Endothelial cell of umbilical vein (primary cell): ENCODE measurements at regions not wholly inside any gene's neighbourhood (a gene's known extent, or its start where the extent isn't known, plus 50 kb on each side); places are given as distances from the start of the nearest gene placed in this dataset.
A peak's percentile ranks its signal among the peaks of the same experiment; 100 is the strongest.

Source experiments
- BruUV-seq: library from RNA; stranded (reverse); fragments of 400-500 nt; replicated peaks from 2 replicates; lab custom pipeline; 2021; lab: Mats Ljungman, UMichigan
- CTCF ChIA-PET: fragments of 300-600, 350-600 bp; sonication (Branson Sonifier 250); formaldehyde crosslinking; loops from one replicate; lab custom pipeline; 2021; ENCODE audit warnings: antibody characterized with exemption, inconsistent platforms; lab: Charles Lee
- POLR2A ChIA-PET: fragments of 300-600, 350-600 bp; sonication (Branson Sonifier 250); formaldehyde crosslinking; loops from one replicate; lab custom pipeline; 2021; ENCODE audit warnings: antibody characterized with exemption, inconsistent platforms; lab: Charles Lee
- DNase-seq: peaks from one replicate; pipeline ENCODE4 v3.0.0-alpha.2; 2011; ENCODE audit warnings: low read depth, low spot score
- FAIRE-seq: peaks from 2 replicates; lab custom pipeline; 2011; peaks lifted over from hg19 to GRCh38; lab: Jason Lieb, UNC
- H2AFZ ChIP-seq: 2 replicates; pipeline ENCODE4 v1.6.0; 2012; ENCODE audit warnings: low read depth, low read length, control low read depth, inconsistent platforms
- H3K27ac ChIP-seq: 2 replicates; pipeline ENCODE4 v1.5.1; 2011; ENCODE audit warnings: low read depth, mild to moderate bottlenecking, control low read depth, low read length, moderate library complexity; ENCODE audit not compliant: insufficient read depth
- H3K27me3 ChIP-seq, 2 experiments: 2 replicates each; pipeline versions ENCODE4 v1.6.0 to v1.6.1; 2011; ENCODE audit warnings: low read length in 2 of 2, mixed read lengths in 1 of 2; ENCODE audit not compliant: control insufficient read depth in 2 of 2, insufficient read depth in 2 of 2
- H3K36me3 ChIP-seq, 2 experiments: 2 replicates in 1 of 2; 3 replicates in 1 of 2; pipeline ENCODE4 v1.5.1; 2011; ENCODE audit warnings: low read length in 2 of 2, mild to moderate bottlenecking in 1 of 2, moderate library complexity in 1 of 2; ENCODE audit not compliant: control insufficient read depth in 2 of 2, insufficient read depth in 2 of 2; ENCODE audit errors: extremely low read depth in 1 of 2
- H3K4me1 ChIP-seq: 3 replicates; pipeline ENCODE4 v1.5.1; 2011; ENCODE audit warnings: mild to moderate bottlenecking, low read length; ENCODE audit not compliant: control insufficient read depth, insufficient read depth; ENCODE audit errors: extremely low read depth
- H3K4me2 ChIP-seq: 2 replicates; pipeline ENCODE4 v1.6.1; 2011; ENCODE audit warnings: low read length, control low read depth, mixed read lengths; ENCODE audit not compliant: insufficient read depth
- H3K4me3 ChIP-seq, 3 experiments: fragments of 200-600 bp in 1 of 3; sonication (generic), shearing (Covaris generic) in 1 of 3; replicated peaks in 1 of 3; 2 replicates each; pipeline ENCODE4 v1.5.1; 2011 to 2016; ENCODE audit warnings: control low read depth in 3 of 3, low read length in 3 of 3, mild to moderate bottlenecking in 2 of 3, inconsistent platforms in 1 of 3, low read depth in 1 of 3, moderate library complexity in 1 of 3; ENCODE audit not compliant: insufficient read depth in 1 of 3
- H3K79me2 ChIP-seq: 2 replicates; pipeline ENCODE4 v1.6.0; 2012; ENCODE audit warnings: low read length, inconsistent platforms; ENCODE audit not compliant: control insufficient read depth, insufficient read depth
- H3K9ac ChIP-seq: replicated peaks from 2 replicates; pipeline ENCODE3; 2011; ENCODE audit warnings: low read length, control low read depth; ENCODE audit not compliant: insufficient read depth; ENCODE audit errors: extremely low read depth
- H3K9me1 ChIP-seq: replicated peaks from 3 replicates; pipeline ENCODE4 v1.6.0; 2011; ENCODE audit warnings: mild to moderate bottlenecking, low read length; ENCODE audit not compliant: control insufficient read depth, insufficient read depth; ENCODE audit errors: extremely low read depth
- H3K9me3 ChIP-seq: replicated peaks from 2 replicates; pipeline ENCODE4 v1.5.1; 2012; ENCODE audit warnings: low read length, inconsistent platforms; ENCODE audit not compliant: control insufficient read depth, insufficient read depth
- H4K20me1 ChIP-seq: replicated peaks from 2 replicates; pipeline ENCODE3; 2011; ENCODE audit warnings: mild to moderate bottlenecking, low read length; ENCODE audit not compliant: control insufficient read depth, insufficient read depth; ENCODE audit errors: extremely low read depth
- CTCF ChIP-seq, 2 donors: IDR thresholded peaks; 1 replicate in 1 of 2; 2 replicates in 1 of 2; pipeline ENCODE4 v1.5.1; 2011; ENCODE audit warnings: low read length in 2 of 2, mild to moderate bottlenecking in 2 of 2, moderate library complexity in 2 of 2, control low read depth in 1 of 2, inconsistent platforms in 1 of 2, low read depth in 1 of 2; ENCODE audit not compliant: insufficient read depth in 1 of 2; ENCODE audit errors: extremely low read depth in 1 of 2
- EZH2 ChIP-seq: IDR thresholded peaks from 2 replicates; pipeline ENCODE4 v1.6.1; 2012; ENCODE audit warnings: borderline replicate concordance, low read depth, mild to moderate bottlenecking, moderate library complexity, low read length, inconsistent platforms; ENCODE audit not compliant: severe bottlenecking
- FOS ChIP-seq: IDR thresholded peaks from 2 replicates; pipeline ENCODE4 v1.6.1; 2011; ENCODE audit warnings: mild to moderate bottlenecking, low read length, moderate library complexity, borderline replicate concordance; ENCODE audit not compliant: insufficient read depth
- GATA2 ChIP-seq: IDR thresholded peaks from 2 replicates; pipeline ENCODE4 v1.7.0; 2011; ENCODE audit warnings: low read depth, mild to moderate bottlenecking, moderate library complexity, mixed read lengths, low read length; ENCODE audit not compliant: insufficient read length, insufficient read depth
- JUN ChIP-seq: IDR thresholded peaks from 2 replicates; pipeline ENCODE4 v1.6.1; 2011; ENCODE audit warnings: borderline replicate concordance, low read depth; ENCODE audit not compliant: insufficient read length, insufficient read depth
- MAX ChIP-seq: IDR thresholded peaks from 2 replicates; pipeline ENCODE4 v1.6.1; 2011; ENCODE audit not compliant: insufficient read depth, insufficient read length
- MYC ChIP-seq: IDR thresholded peaks from one replicate; pipeline ENCODE4 v1.6.1; 2011; ENCODE audit warnings: mild to moderate bottlenecking, low read depth, low read length
- POLR2A ChIP-seq: IDR thresholded peaks from 2 replicates; pipeline ENCODE4 v1.6.1; 2012; ENCODE audit warnings: low read depth, mild to moderate bottlenecking, control low read depth, low read length
- POLR2AphosphoS5 ChIP-seq: IDR thresholded peaks from 2 replicates; pipeline ENCODE4 v1.6.1; 2012; ENCODE audit warnings: low read depth, mild to moderate bottlenecking, control low read depth, low read length, moderate library complexity; ENCODE audit not compliant: insufficient read depth
- dilution Hi-C: fragments of 300-500 bp; cut with MboI; formaldehyde crosslinking; loops from one replicate; pipeline ENCODE4 v1.15.0; 2019; ENCODE audit warnings: low sequenced_read_pairs; ENCODE audit not compliant: extremely low pct_ligation_motif_present
- intact Hi-C: fragments of 100-400 bp; cut with micrococcal nuclease; formaldehyde crosslinking; loops from one replicate; pipeline ENCODE4 v1.10.0; 2022

GRCh38 chr15:88744548-88745020 lies 58.7 kb upstream of the ACAN start:
- dilution Hi-C loops, result no loop called here
- no peak for DNase-seq
- peak overlapping the region; percentile 48 for H3K4me2 ChIP-seq
- H3K9me1 ChIP-seq, result no peaks in the 10 kb centered on the region
- H3K4me3 ChIP-seq, result peak overlapping the region in 1 of 3 experiments; percentile 19
- no TSS peak for BruUV-seq
- ChIA-PET POLR2A (no interaction called here), CTCF (no interaction called here)
- no peak for FAIRE-seq
- no peaks in the 10 kb centered on the region for H4K20me1 ChIP-seq
- H3K79me2 ChIP-seq, result no peaks in the 10 kb centered on the region
- H3K9ac ChIP-seq, result no peak overlapping the region
- peaks cover 7% of the 10 kb centered on the region for H3K4me1 ChIP-seq
- no peak overlapping the region for H3K27ac ChIP-seq
- no peak overlapping the region for H2AFZ ChIP-seq
- H3K36me3 ChIP-seq, result no peaks in the 10 kb centered on the region
- no peaks in the 10 kb centered on the region for H3K9me3 ChIP-seq
- TF ChIP-seq FOS (no peak), GATA2 (no peak), EZH2 (no peak), POLR2AphosphoS5 (no peak), MAX (no peak), POLR2A (no peak)
- H3K27me3 ChIP-seq, result peaks cover 9 to 15% of the 10 kb centered on the region in 2 experiments
- intact Hi-C loops, result loop anchor here (1.0 kb wide), 2 partner anchors 22 to 120 kb away; no protein-coding TSS in a partner anchor

GRCh38 chr15:88745065-88745464 lies 58.2 kb upstream of the ACAN start:
- no peak overlapping the region for H3K27ac ChIP-seq
- BruUV-seq, result no TSS peak
- no peaks in the 10 kb centered on the region for H3K36me3 ChIP-seq
- peaks cover 7% of the 10 kb centered on the region for H3K4me1 ChIP-seq
- peak; percentile 15 for FAIRE-seq
- H3K79me2 ChIP-seq, result no peaks in the 10 kb centered on the region
- dilution Hi-C loops, result no loop called here
- CTCF ChIA-PET, result no interaction called here
- no peak overlapping the region for H3K9ac ChIP-seq
- H3K9me1 ChIP-seq, result no peaks in the 10 kb centered on the region
- DNase-seq, result peak; percentile 53
- H3K4me3 ChIP-seq, result peak overlapping the region in 1 of 3 experiments; percentile 19
- peaks cover 9 to 15% of the 10 kb centered on the region in 2 experiments for H3K27me3 ChIP-seq
- no peaks in the 10 kb centered on the region for H4K20me1 ChIP-seq
- peak overlapping the region; percentile 48 for H3K4me2 ChIP-seq
- intact Hi-C loops, result loop anchor here (1.0 kb wide), 2 partner anchors 23 to 121 kb away; no protein-coding TSS in a partner anchor
- POLR2A ChIA-PET, result no interaction called here
- H2AFZ ChIP-seq, result no peak overlapping the region
- no peaks in the 10 kb centered on the region for H3K9me3 ChIP-seq
- TF ChIP-seq FOS (no peak), EZH2 (no peak), MYC (no peak), POLR2A (no peak), JUN (no peak), MAX (no peak), GATA2 (no peak), POLR2AphosphoS5 (no peak), CTCF (IDR thresholded peaks at IDR 0.05; ENCODE audit: extremely low read depth in 1 of 2, insufficient read depth in 1 of 2, low read depth in 1 of 2, low read length in 2 of 2) (no peak)
